ENCODE measurements at regions not wholly inside any gene's neighbourhood (a gene's known extent, or its start where the extent isn't known, plus 50 kb on each side); places are given as distances from the start of the nearest gene placed in this dataset.

DNA sequence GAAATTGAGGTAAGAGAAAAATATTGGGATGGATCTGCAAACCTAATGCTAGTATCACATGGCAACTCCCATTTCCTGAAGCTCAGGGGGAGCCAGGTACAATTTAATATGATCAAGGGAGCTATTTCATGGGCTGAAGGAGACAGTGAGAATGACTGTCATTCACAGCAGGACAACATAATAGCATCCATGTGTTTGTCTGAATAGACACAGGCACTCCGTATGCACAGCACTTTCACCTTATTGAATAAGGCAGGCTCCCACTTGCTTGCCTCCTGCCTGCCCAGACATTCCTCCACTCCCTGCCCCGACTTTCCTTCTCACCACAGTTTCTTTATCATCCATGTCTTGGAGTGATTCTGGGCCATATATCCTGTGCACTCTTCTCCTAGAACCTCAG, 156.6 kb upstream of the SLC24A5 start:
- Histone ChIP-seq H3K9me3 (no peaks in the 10 kb centered on the region), H3K36me3 (no peaks in the 10 kb centered on the region), H3K27me3 (no peaks in the 10 kb centered on the region), H3K4me3 (no peak overlapping the region)
- no peak for DNase-seq

DNA sequence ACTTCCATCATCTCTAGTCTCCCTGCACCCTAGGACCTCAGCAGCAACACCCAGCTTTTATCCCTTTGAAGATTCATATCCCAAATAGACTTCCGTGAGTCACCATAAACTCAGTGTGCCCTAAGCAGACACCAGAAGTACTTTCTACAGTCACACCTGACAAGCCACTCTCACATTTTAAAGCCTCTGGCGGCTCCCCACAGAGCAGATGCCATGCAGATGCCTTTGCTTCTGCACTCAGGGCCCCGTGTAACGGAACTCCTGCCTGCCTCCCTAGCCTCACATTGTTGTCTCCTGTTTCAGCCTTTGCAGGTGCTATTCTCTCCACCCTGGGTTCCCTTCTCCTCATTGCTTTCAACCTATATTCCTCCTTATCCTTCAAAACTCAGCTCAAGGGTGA, 155.5 kb upstream of the SLC24A5 start:
- H3K27me3 ChIP-seq: no peaks in the 10 kb centered on the region
- H3K36me3 ChIP-seq: no peaks in the 10 kb centered on the region
- H3K9me3 ChIP-seq: no peaks in the 10 kb centered on the region
- no peak overlapping the region for H3K4me3 ChIP-seq
- DNase-seq: no peak

DNA sequence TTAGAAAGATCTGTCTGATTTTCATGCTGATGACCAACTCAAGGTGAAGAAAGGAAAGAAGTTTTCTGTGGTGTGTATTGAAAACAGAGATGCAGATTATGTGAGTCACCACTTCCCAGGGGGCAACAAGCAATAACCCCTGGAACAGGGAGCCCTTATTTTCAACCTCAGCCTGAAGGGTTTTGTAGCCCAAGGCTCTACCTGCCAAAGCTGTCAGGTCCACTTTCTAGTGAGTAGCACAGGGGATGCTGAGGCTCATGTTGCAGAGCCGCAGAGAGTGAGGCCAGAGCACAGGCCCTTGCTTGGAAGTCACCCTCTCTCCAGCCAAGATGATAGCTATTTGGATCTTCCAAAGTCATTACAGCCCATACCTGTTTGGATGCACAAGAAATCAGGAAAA, 152.2 kb upstream of the SLC24A5 start:
- Histone ChIP-seq H3K27me3 (no peaks in the 10 kb centered on the region), H3K9me3 (no peaks in the 10 kb centered on the region), H3K4me3 (no peak overlapping the region), H3K36me3 (no peaks in the 10 kb centered on the region)
- no peak for DNase-seq

DNA sequence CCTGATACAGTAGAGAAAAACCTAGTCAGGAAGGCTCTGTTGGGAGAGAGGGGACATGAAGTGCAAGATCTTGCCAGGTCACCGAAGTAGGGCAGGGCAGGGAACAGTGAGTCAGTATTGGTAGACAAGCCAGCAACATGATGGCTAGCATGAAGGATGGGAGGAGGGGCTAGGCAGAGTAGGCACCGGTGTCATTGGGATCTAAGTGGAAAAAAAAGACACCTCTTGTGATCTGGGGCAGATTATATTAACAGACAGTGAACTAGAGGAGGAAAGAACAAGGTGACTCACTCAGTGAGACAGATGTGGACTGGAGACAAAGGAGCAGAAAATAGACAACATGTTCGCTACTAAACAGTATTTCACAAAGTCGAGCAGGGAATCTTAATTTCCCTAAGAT, 149.2 kb upstream of the SLC24A5 start:
- H3K4me3 ChIP-seq: no peak overlapping the region
- DNase-seq: no peak
- no peaks in the 10 kb centered on the region for H3K27me3 ChIP-seq
- no peaks in the 10 kb centered on the region for H3K36me3 ChIP-seq
- no peaks in the 10 kb centered on the region for H3K9me3 ChIP-seq

DNA sequence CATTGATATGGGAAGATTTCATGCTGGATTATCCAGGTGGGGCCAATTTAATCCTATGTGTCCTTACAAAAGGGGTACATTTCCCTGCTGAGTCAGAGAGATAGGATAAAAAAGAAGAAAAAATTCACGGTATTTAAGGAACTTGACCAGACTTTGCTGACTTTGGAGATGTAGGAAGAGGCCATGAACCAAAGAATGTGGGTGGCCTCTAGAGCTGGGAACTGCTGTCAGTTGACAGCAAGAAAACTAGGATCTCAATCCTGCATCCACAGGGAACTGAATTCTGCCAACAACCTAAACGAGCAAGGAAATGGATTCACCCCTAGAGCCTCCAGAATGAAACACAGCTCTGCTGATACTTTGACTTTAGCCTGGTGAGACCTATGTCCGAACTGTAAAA, 148.1 kb upstream of the SLC24A5 start:
- DNase-seq: no peak
- no peak overlapping the region for H3K4me3 ChIP-seq
- H3K36me3 ChIP-seq: no peaks in the 10 kb centered on the region
- no peaks in the 10 kb centered on the region; the same call in 1 of the 2 replicates for H3K27me3 ChIP-seq
- H3K9me3 ChIP-seq: no peaks in the 10 kb centered on the region

DNA sequence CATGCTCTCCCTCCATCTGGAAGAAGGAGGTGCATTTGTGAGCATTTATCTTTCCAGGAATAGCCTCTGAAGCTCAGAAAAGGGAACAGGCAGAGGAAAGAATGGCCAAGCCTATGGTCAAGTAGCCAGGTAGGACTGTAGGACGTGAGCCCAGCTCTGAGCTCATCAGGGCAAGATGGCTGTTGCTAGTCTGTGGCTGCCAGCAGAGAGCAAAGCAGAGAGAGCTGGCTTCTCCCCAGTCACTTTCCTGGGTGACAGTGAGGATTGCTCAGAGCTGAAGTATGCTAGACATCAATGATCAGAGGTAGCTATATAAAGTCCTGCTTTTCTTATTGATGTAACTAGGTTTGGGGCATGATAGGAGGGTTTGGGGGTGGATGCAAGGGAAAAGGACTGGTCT, 146.1 kb upstream of the SLC24A5 start:
- no peak overlapping the region for H3K4me3 ChIP-seq
- DNase-seq: no peak
- H3K36me3 ChIP-seq: no peaks in the 10 kb centered on the region
- H3K27me3 ChIP-seq: peaks cover 5% of the 10 kb centered on the region; the same call in 1 of the 2 replicates
- no peaks in the 10 kb centered on the region; the same call in 1 of the 2 replicates for H3K9me3 ChIP-seq

DNA sequence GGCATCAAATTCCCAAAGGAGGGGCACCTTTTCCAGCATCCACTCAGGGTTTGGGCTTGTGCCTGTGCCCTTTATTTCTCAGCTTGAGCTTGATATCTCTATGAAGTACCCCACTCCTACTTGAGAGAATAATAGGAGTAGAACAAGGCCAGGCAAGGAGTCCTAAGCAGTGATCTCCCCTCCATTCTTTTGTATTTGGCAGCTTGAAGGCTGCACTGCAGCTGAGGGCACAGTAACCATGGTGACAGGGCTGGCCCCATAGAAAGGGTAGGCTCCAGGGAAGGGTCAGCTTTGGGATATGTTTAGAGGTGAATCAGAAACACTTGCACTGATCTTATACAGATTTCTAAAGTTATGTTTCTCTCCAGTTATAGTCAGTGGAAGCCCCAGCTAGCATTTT, 145.4 kb upstream of the SLC24A5 start:
- DNase-seq: no peak
- Histone ChIP-seq H3K9me3 (no peaks in the 10 kb centered on the region; the same call in 1 of the 2 replicates), H3K36me3 (no peaks in the 10 kb centered on the region), H3K27me3 (peaks cover 5% of the 10 kb centered on the region; the same call in 1 of the 2 replicates), H3K4me3 (no peak overlapping the region)

DNA sequence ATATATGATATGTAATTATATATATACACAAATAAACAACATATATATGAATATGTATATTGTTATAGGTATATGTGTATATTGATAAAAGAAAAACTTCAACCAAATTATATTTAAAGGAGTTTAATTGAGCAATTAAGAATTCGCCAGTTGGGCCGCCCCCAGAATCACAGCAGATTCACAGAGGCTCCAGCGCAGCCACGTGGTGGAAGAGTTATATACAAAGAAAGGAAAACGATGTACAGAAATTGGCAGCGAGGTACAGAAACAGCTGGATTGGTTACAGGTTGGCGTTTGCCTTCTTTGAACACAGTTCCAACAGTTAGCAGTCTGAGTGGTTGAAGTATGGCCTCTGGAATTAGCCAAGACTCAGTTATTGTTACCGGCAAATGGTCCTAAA, 137.3 kb upstream of the SLC24A5 start:
- DNase-seq: no peak
- Histone ChIP-seq H3K36me3 (no peaks in the 10 kb centered on the region), H3K27me3 (peaks cover 4% of the 10 kb centered on the region; the same call in 1 of the 2 replicates), H3K4me3 (no peak overlapping the region), H3K9me3 (no peaks in the 10 kb centered on the region; the same call in 1 of the 2 replicates)

DNA sequence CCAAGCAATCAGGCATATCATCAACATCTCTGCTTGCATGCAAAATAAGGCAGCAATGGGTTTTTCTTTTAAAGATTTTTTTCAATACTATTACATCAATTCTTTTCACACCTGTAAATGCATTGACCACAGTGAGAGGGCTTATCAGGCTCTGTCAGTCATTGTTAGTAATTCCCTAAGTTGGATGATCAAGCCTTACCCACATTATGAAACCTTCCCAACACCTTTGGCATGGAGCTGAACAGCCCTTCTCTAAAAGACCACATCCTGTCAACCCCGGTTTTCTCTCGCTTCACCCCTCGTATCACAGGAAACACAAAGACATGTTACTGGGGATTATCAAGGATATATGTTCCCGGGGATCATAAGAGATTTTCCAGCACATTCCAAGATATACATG, 135.2 kb upstream of the SLC24A5 start:
- no peaks in the 10 kb centered on the region for H3K36me3 ChIP-seq
- H3K4me3 ChIP-seq: no peak overlapping the region
- H3K27me3 ChIP-seq: no peaks in the 10 kb centered on the region
- no peak for DNase-seq
- no peaks in the 10 kb centered on the region for H3K9me3 ChIP-seq

DNA sequence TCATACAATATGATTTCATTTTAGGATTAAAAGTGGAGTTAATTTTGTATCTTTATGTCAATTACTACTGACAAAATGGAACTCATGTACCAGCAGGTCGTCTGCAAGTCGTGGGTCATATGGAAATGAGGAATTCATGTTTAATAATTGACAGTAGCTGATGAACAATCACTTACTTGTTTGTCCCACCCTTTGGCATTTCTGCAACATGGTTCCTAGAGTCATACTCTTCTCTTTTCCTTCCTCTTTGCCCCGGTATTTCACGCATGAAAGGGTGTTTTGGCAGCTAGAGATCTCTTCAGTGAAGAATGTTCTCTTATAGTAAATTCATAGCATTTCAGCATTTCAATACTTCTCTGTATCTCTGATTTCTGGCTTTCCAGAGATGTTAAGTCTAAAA, 133.3 kb upstream of the SLC24A5 start:
- no peak for DNase-seq
- Histone ChIP-seq H3K27me3 (no peaks in the 10 kb centered on the region), H3K9me3 (no peaks in the 10 kb centered on the region), H3K36me3 (no peaks in the 10 kb centered on the region), H3K4me3 (no peak overlapping the region)

DNA sequence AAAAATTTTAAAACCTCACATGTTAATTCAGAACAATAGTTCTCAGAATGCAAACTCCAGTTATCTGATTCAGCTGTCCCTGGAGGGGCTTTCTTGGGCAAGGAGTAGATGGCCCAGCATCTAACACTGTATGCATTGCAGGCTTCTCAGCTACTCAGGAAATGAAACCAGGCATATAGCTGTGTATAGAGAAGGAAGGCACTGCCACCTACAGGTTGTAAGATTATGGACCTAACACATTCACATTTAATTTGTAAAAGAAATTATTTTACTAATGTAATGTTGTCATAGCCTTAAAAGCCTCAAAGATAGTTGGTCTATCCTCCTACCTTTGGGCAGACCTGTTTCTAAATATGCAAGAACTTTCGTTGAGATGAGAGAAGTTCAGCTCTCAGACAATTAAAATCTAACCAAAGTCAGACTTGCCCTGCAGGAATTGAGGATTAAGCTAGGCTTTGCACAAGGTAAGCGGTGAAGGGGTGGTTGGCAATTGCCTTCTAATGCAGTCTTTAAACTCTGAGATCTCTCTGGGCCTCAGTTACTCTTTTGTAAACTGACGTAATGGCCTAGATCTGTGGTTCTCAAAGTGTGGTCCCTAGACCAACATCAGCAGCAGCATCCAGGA, 132.8 kb upstream of the SLC24A5 start:
- H3K36me3 ChIP-seq: no peaks in the 10 kb centered on the region
- DNase-seq: no peak
- no peaks in the 10 kb centered on the region for H3K9me3 ChIP-seq
- H3K27me3 ChIP-seq: no peaks in the 10 kb centered on the region
- H3K4me3 ChIP-seq: no peak overlapping the region

DNA sequence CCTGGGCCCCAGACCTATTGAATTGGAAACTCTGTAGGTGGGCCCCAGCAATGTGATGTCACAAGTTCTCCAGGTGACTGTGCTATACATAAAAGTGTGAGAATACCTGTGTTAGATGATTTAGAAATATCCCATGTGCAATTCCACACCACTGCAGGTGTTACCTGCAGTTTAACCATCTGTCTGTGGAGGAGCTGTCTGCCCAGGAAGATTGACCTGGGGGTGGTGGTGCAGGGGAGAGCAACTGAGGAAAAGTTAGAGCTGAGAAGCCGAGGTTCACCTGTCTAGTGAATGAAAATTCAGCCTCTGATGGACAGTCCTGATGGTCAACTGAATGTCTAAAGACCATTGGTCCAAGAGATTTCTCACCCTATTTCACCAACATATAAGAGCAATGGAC, 132.2 kb upstream of the SLC24A5 start:
- H3K9me3 ChIP-seq: no peaks in the 10 kb centered on the region
- no peak for DNase-seq
- no peaks in the 10 kb centered on the region for H3K36me3 ChIP-seq
- H3K27me3 ChIP-seq: no peaks in the 10 kb centered on the region
- H3K4me3 ChIP-seq: no peak overlapping the region

DNA sequence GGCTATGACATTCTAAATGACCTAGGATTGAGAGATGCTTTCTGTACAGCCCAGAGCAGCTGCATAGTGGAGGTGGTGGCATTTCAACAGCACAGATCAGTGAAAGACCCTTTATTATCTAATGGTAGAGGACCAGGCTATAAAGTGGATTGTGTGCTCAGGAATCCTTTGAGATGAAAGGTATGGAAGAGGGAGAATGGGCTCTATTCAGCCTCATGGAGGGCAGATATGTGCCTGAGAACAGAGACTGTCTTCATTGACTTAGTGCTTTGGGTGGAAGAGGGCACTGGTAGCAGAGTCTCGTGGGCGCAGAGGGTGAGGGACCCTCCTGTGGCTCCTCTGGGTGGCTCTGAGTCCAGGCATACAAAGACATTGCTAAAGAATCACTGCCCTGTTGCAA, 130.0 kb upstream of the SLC24A5 start:
- Histone ChIP-seq H3K4me3 (no peak overlapping the region), H3K36me3 (no peaks in the 10 kb centered on the region), H3K27me3 (no peaks in the 10 kb centered on the region), H3K9me3 (no peaks in the 10 kb centered on the region)
- DNase-seq: no peak

DNA sequence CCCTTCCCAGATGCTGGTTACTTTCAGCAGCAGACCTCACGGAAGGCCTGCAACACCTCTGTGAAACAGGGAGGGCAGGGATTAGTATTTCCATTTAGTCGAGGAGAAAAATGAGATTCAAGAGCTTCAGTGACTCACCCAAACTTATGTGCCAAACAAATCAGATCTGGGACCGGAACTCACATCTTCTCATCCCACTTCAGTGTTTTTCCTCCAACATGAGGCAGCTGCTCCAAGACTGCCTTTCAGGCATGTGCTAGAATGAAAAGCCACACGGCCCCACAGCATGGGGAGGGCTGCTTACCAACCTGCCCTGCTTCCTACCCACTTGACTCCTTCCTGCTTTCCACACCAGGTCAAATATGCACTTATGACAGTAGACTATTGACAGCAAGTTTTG, 129.4 kb upstream of the SLC24A5 start:
- Histone ChIP-seq H3K9me3 (no peaks in the 10 kb centered on the region), H3K36me3 (no peaks in the 10 kb centered on the region), H3K27me3 (no peaks in the 10 kb centered on the region), H3K4me3 (no peak overlapping the region)
- no peak for DNase-seq

DNA sequence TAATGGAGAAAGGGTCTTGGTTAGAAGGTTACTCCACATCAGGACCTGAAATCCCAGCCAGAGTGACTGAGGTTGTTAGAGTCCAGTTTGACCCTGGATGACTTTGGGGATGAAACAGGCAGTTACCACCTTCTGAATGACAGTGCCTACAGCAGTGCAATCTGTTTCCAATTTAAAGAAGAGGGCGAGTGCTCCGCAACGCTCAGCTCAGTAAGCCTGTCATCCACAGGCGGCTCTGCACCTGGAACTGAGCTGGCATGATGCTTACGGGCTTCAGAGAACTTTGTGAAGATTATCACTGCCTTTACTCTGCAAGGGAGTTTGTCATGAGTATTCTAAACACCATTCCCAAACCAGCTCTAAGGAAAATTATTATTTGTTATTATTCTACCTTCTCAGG, 127.7 kb upstream of the SLC24A5 start:
- H3K4me3 ChIP-seq: no peak overlapping the region
- DNase-seq: no peak
- no peaks in the 10 kb centered on the region for H3K9me3 ChIP-seq
- H3K36me3 ChIP-seq: no peaks in the 10 kb centered on the region
- H3K27me3 ChIP-seq: no peaks in the 10 kb centered on the region

DNA sequence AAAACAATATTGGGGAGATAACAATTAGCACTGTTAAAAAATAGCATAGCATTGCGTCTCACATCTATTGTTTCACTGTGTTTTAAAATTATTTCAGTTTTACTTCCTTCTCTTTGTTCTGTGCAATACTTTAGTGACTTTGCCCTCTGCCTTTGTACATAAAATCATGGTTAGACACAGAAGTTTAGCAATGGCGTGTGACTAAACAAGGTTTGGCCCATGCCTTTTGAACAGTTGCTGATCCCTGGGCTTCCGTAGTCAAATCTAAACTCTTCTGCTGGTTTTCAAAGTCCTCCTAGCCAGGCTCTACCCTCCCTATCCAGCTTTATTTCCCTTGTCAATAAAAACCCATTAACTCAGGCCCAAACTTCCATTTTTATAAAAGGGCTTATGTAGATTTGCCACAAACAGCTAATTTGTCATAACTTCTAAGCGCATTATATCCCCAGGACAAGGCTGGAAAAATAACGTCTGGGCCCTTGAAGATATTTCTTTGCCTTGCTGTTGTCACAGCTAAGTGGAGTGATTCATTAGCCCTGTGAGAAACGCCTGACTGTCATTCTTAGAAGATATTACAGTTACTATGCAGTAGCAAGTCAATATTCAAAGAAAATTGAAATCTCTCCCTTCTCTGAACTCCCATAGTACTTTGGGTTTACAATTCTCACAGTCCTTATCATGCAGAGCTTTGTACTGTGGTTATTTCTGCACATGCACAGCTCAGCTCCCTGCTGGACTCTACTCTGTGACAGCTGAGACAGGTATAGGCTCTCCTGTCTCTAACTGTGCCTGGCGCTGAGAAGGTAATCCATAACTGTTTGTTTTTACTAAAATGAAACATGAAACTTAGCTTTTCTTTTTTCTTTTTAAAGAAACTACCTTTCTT, 123.4 kb upstream of the SLC24A5 start:
- H3K36me3 ChIP-seq: no peaks in the 10 kb centered on the region
- H3K27me3 ChIP-seq: no peaks in the 10 kb centered on the region
- H3K9me3 ChIP-seq: no peaks in the 10 kb centered on the region
- no peak overlapping the region for H3K4me3 ChIP-seq
- DNase-seq: no peak

DNA sequence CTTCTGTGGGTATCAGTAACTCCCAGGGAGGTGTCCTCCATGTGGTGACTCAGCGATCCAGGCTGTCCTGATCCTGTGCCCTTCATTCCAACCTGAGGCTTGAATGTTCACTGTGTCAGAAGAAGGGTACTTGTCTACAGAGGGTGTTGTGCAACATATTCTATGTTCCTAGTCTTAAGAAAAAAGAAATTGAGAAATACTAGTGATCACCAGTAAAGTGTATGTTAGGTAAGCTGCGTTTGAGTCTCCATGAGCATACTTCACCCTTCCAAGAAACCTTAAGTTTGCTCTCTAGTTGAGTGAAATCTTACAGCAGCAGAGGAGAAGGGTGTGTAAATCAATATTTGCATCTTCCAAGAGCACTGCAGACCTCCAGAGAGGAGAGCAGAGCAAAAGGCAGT, 122.2 kb upstream of the SLC24A5 start:
- Histone ChIP-seq H3K36me3 (no peaks in the 10 kb centered on the region), H3K27me3 (no peaks in the 10 kb centered on the region), H3K9me3 (no peaks in the 10 kb centered on the region), H3K4me3 (no peak overlapping the region)
- DNase-seq: no peak

Measured in MG63 (cell line).